ENCODE measurements at regions not wholly inside any gene's neighbourhood (a gene's known extent, or its start where the extent isn't known, plus 50 kb on each side); places are given as distances from the start of the nearest gene placed in this dataset.

DNA sequence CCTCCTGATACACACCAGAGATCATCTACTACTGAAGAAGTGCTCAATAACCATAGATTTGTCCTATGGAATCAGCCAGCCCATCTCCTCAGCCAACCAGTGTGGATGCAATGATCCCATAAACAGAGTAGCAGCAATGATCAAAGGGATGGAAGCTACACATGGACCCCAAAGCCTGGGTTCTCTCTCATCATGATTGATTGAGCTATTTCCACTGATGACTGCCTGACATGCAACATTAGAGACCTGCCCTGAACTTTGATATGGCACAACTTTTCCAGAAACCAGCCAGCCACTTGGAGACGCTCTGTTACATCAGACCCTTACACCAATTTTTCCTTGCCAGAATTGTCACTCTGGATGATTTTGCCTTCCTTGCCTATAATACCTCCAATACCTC is 471.6 kb downstream of the BUD13 start:
- intact Hi-C loops (cut with DNase I), result no loop called here
- 96% methylated on average over 1 of the region's 1 CpG for WGBS
- DNase-seq (ENCODE audit: low spot score), result no peak
- no peaks in the 10 kb centered on the region for H3K27me3 ChIP-seq (replicated peaks; ENCODE audit: insufficient read depth)
- no peak overlapping the region for H3K27ac ChIP-seq
- H3K4me3 ChIP-seq, result no peak overlapping the region
- no peaks in the 10 kb centered on the region for H3K4me1 ChIP-seq (replicated peaks)
- TF ChIP-seq, protein P1, sequence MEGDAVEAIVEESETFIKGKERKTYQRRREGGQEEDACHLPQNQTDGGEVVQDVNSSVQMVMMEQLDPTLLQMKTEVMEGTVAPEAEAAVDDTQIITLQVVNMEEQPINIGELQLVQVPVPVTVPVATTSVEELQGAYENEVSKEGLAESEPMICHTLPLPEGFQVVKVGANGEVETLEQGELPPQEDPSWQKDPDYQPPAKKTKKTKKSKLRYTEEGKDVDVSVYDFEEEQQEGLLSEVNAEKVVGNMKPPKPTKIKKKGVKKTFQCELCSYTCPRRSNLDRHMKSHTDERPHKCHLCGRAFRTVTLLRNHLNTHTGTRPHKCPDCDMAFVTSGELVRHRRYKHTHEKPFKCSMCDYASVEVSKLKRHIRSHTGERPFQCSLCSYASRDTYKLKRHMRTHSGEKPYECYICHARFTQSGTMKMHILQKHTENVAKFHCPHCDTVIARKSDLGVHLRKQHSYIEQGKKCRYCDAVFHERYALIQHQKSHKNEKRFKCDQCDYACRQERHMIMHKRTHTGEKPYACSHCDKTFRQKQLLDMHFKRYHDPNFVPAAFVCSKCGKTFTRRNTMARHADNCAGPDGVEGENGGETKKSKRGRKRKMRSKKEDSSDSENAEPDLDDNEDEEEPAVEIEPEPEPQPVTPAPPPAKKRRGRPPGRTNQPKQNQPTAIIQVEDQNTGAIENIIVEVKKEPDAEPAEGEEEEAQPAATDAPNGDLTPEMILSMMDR (IDR thresholded peaks at IDR 0.05), result no peak
- TF ChIP-seq POLR2AphosphoS5 (IDR thresholded peaks at IDR 0.05) (no peak), POLR2A (IDR thresholded peaks at IDR 0.05) (no peak)
- no peaks in the 10 kb centered on the region for H3K9me3 ChIP-seq
- no peaks in the 10 kb centered on the region for H3K36me3 ChIP-seq

DNA sequence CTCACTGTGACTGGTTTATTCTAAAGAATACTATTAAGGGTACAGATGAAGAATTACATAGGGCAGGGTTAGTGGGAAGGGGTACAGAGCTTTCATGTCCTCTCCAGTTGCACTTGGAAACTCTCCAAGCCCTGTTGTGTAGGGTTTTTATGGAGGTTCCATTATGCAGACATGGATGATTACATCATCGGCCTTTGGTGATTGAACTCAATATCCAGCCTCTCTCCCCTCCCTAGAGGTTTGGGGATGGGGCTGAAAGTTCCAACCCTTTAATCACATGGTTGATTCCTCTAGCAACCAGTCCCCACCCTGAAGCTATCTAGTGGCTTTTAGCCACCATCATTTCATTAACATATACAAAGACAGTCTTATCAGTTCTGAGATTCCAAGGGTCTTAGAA is 472.6 kb downstream of the BUD13 start:
- TF ChIP-seq POLR2A (IDR thresholded peaks at IDR 0.05), result no peak
- no peak for TF ChIP-seq POLR2AphosphoS5 (IDR thresholded peaks at IDR 0.05)
- TF ChIP-seq, protein P1 (IDR thresholded peaks at IDR 0.05), result no peak
- Histone ChIP-seq H3K27me3 (replicated peaks; ENCODE audit: insufficient read depth) (no peaks in the 10 kb centered on the region), H3K36me3 (no peaks in the 10 kb centered on the region), H3K4me3 (no peak overlapping the region), H3K27ac (no peak overlapping the region), H3K4me1 (replicated peaks) (no peaks in the 10 kb centered on the region), H3K9me3 (no peaks in the 10 kb centered on the region)
- DNase-seq (ENCODE audit: low spot score), result no peak
- 68% methylated on average over 1 of the region's 1 CpG for WGBS
- intact Hi-C loops (cut with DNase I), result no loop called here

DNA sequence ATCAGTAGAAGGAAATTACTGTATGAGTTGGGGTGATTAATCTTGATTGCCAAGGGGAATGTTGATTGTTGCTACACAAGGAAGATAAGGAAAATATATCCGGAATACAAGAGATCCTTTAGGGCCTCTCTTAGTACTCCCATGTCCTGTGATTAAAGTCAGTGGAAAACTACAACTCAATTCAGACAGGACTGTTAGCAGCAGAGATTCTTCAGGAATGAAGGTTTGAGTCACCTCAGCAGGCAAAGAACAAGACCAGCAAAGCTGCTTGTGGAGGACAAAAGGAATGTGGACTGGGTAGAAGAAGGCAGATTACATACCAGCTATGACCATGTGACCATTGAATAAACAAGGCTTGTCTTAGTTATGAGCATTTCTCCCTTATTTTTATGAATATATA is 478.2 kb downstream of the BUD13 start:
- TF ChIP-seq POLR2A (IDR thresholded peaks at IDR 0.05) (no peak), POLR2AphosphoS5 (IDR thresholded peaks at IDR 0.05) (no peak)
- TF ChIP-seq, protein P1 (IDR thresholded peaks at IDR 0.05), result no peak
- Histone ChIP-seq H3K9me3 (no peaks in the 10 kb centered on the region), H3K4me3 (no peak overlapping the region), H3K36me3 (no peaks in the 10 kb centered on the region), H3K27me3 (replicated peaks; ENCODE audit: insufficient read depth) (no peaks in the 10 kb centered on the region), H3K4me1 (replicated peaks) (no peaks in the 10 kb centered on the region), H3K27ac (no peak overlapping the region)
- 52% methylated on average over 1 of the region's 1 CpG for WGBS
- intact Hi-C loops (cut with DNase I), result no loop called here
- DNase-seq (ENCODE audit: low spot score), result no peak

DNA sequence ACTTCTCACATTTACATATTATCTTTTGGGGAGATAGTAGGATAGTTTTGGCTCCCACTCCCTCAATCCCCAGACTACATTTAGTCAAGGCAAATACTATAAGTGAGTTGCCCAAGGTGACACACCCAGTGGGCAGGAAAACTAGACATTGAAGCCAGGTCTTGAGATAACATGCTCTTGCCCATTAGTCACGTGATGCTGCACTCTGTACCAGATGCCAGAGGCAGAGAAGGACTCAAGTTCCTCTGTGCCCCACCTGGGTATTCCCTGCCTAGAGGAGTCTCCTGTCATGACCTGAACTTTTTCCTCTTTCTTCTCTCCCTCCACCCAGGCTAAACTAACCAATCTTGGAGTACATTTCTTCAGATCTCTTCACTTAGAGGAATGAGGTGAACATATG is 484.9 kb downstream of the BUD13 start:
- intact Hi-C loops (cut with DNase I), result no loop called here
- 54% methylated on average over 1 of the region's 1 CpG for WGBS
- Histone ChIP-seq H3K4me3 (no peak overlapping the region), H3K27ac (no peak overlapping the region), H3K27me3 (replicated peaks; ENCODE audit: insufficient read depth) (peaks cover 3% of the 10 kb centered on the region), H3K9me3 (no peaks in the 10 kb centered on the region), H3K4me1 (replicated peaks) (no peaks in the 10 kb centered on the region), H3K36me3 (no peaks in the 10 kb centered on the region)
- no peak for DNase-seq (ENCODE audit: low spot score)
- TF ChIP-seq, protein P1 (IDR thresholded peaks at IDR 0.05), result no peak
- TF ChIP-seq POLR2AphosphoS5 (IDR thresholded peaks at IDR 0.05) (no peak), POLR2A (IDR thresholded peaks at IDR 0.05) (no peak)

DNA sequence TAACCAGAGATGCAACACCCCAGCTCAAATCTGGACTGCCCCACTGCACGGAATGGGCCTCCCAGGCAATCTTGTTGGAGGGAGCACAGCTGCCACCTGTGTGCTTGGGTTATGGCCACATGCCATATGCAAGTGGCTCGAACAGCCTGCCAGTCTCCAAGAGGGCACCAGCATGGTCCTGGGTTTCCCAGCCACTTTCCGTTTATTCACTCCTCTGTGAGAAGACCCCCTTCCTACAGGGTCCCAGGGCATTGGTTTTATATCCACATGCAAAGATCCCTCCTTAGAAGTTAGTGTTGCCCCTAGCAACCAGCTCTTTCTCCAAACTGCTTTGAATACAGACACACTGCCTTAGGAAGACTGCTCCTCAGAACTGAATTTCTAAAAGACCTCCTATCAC is 487.8 kb downstream of the BUD13 start:
- Histone ChIP-seq H3K4me1 (replicated peaks) (no peaks in the 10 kb centered on the region), H3K9me3 (no peaks in the 10 kb centered on the region), H3K36me3 (no peaks in the 10 kb centered on the region), H3K4me3 (no peak overlapping the region), H3K27ac (no peak overlapping the region), H3K27me3 (replicated peaks; ENCODE audit: insufficient read depth) (peaks cover 3% of the 10 kb centered on the region)
- intact Hi-C loops (cut with DNase I), result no loop called here
- no peak for DNase-seq (ENCODE audit: low spot score)
- 64% methylated on average over 3 of the region's 3 CpGs for WGBS
- TF ChIP-seq, protein P1 (IDR thresholded peaks at IDR 0.05), result no peak
- TF ChIP-seq POLR2A (IDR thresholded peaks at IDR 0.05), result no peak
- TF ChIP-seq POLR2AphosphoS5 (IDR thresholded peaks at IDR 0.05), result no peak

Data from prostate gland (tissue), 2 donors.